ENCODE measurements at regions not wholly inside any gene's neighbourhood (a gene's known extent, or its start where the extent isn't known, plus 50 kb on each side); places are given as distances from the start of the nearest gene placed in this dataset.

- TF ChIP-seq POLR2A (IDR thresholded peaks at IDR 0.05; ENCODE audit: low read length) (no peak), GATA1 (IDR thresholded peaks at IDR 0.05; ENCODE audit: low read depth, low read length) (no peak)
These were observed 509.7 kb downstream of the SMARCA1 start for GRCh38 chrX:129013574-129013973.
